Colonic mucosa (tissue), 4 donors: ENCODE measurements at regions not wholly inside any gene's neighbourhood (a gene's known extent, or its start where the extent isn't known, plus 50 kb on each side); places are given as distances from the start of the nearest gene placed in this dataset.

Experiments used
- DNase-seq: peaks from one replicate; pipeline ENCODE4 v3.0.0-alpha.2; 2020
- H3K27ac ChIP-seq: fragments of 200-600 bp; one replicate; pipeline ENCODE4 v1.8.0; 2021
- H3K27me3 ChIP-seq: fragments of 200-600 bp; one replicate; pipeline ENCODE4 v1.8.0; 2021
- H3K36me3 ChIP-seq: fragments of 200-600 bp; one replicate; pipeline ENCODE4 v1.8.0; 2021
- H3K4me1 ChIP-seq: fragments of 200-600 bp; one replicate; pipeline ENCODE4 v1.8.0; 2021; ENCODE audit warnings: mild to moderate bottlenecking
- H3K4me3 ChIP-seq: fragments of 200-600 bp; one replicate; pipeline ENCODE4 v1.8.0; 2021
- H3K9ac ChIP-seq, 2 donors: one replicate each; pipeline ENCODE4 v1.7.0; 2013; ENCODE audit warnings: control low read depth in 2 of 2, low read depth in 2 of 2, low read length in 2 of 2
- H3K9me3 ChIP-seq: fragments of 200-600 bp; one replicate; pipeline ENCODE4 v1.8.0; 2021
- CTCF ChIP-seq: fragments of 200-600 bp; IDR thresholded peaks from one replicate; pipeline ENCODE4 v1.8.0; 2022; ENCODE audit warnings: antibody characterized with exemption, mild to moderate bottlenecking
- intact Hi-C: fragments of 100-400 bp; cut with DNase I; formaldehyde crosslinking; loops from one replicate; pipeline ENCODE4 v1.14.1; 2022
- donor health status: healthy.
- donor health status: DM: no; HTN: no; CAD: no.
- donor health status: DM: no; HTN: no; CAD: no.

- no peak overlapping the region for H3K27ac ChIP-seq
- DNase-seq: no peak
- H3K4me3 ChIP-seq: no peak overlapping the region
- H3K36me3 ChIP-seq: no peaks in the 10 kb centered on the region
- intact Hi-C loops: no loop called here
- no peaks in the 10 kb centered on the region for H3K4me1 ChIP-seq
- H3K27me3 ChIP-seq: no peaks in the 10 kb centered on the region
- no peak overlapping the region for H3K9ac ChIP-seq
- H3K9me3 ChIP-seq: no peaks in the 10 kb centered on the region
- TF ChIP-seq CTCF: no peak
Measured at GRCh38 chr6:130604841-130605399, 222.3 kb upstream of the SMLR1 start.

GRCh38 chr6:130610303-130610702 is 216.9 kb upstream of the SMLR1 start:
- no peak overlapping the region for H3K27ac ChIP-seq
- no peaks in the 10 kb centered on the region for H3K4me1 ChIP-seq
- no peaks in the 10 kb centered on the region for H3K9me3 ChIP-seq
- no peaks in the 10 kb centered on the region for H3K36me3 ChIP-seq
- intact Hi-C loops: no loop called here
- no peak overlapping the region for H3K9ac ChIP-seq
- TF ChIP-seq CTCF: no peak
- DNase-seq: no peak
- no peak overlapping the region for H3K4me3 ChIP-seq
- no peaks in the 10 kb centered on the region for H3K27me3 ChIP-seq

GRCh38 chr6:130611366-130611765 is 215.8 kb upstream of the SMLR1 start:
- intact Hi-C loops: no loop called here
- H3K4me3 ChIP-seq: no peak overlapping the region
- H3K27me3 ChIP-seq: no peaks in the 10 kb centered on the region
- no peak overlapping the region for H3K9ac ChIP-seq
- DNase-seq: no peak
- H3K9me3 ChIP-seq: no peaks in the 10 kb centered on the region
- no peak for TF ChIP-seq CTCF
- H3K36me3 ChIP-seq: no peaks in the 10 kb centered on the region
- no peaks in the 10 kb centered on the region for H3K4me1 ChIP-seq
- no peak overlapping the region for H3K27ac ChIP-seq

- intact Hi-C loops: no loop called here
- H3K27ac ChIP-seq: no peak overlapping the region
- H3K36me3 ChIP-seq: no peaks in the 10 kb centered on the region
- DNase-seq: no peak
- no peak for TF ChIP-seq CTCF
- no peak overlapping the region for H3K4me3 ChIP-seq
- H3K9me3 ChIP-seq: no peaks in the 10 kb centered on the region
- H3K9ac ChIP-seq: no peak overlapping the region
- H3K4me1 ChIP-seq: no peaks in the 10 kb centered on the region
- no peaks in the 10 kb centered on the region for H3K27me3 ChIP-seq
Measured at GRCh38 chr6:130613176-130613575, 214.0 kb upstream of the SMLR1 start.

- H3K27me3 ChIP-seq: no peaks in the 10 kb centered on the region
- no peaks in the 10 kb centered on the region for H3K36me3 ChIP-seq
- no peak overlapping the region for H3K4me3 ChIP-seq
- intact Hi-C loops: no loop called here
- H3K9ac ChIP-seq: no peak overlapping the region
- no peak for TF ChIP-seq CTCF
- no peaks in the 10 kb centered on the region for H3K4me1 ChIP-seq
- no peak overlapping the region for H3K27ac ChIP-seq
- no peaks in the 10 kb centered on the region for H3K9me3 ChIP-seq
- DNase-seq: no peak
Measured at GRCh38 chr6:130615816-130616215, 211.4 kb upstream of the SMLR1 start.
